ENCODE measurements at regions not wholly inside any gene's neighbourhood (a gene's known extent, or its start where the extent isn't known, plus 50 kb on each side); places are given as distances from the start of the nearest gene placed in this dataset.

DNA sequence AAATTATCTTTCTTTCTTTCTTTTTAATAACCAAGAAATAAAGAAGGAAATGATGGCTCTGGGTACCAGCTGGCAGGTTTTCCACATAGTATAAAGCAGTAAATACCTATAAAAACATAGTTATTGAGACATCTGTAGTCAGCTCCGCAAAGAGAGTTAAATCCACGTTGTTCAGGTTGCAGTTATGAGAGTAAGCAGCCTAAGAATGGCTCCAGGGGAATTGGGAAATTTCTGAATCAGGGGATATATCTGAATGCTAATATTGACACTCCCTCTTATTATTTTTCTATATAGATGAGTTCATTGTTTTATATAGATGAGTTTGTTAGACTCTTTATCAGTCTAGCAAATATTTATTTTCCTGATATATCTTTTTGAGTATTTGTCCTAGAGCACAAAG is 322.0 kb upstream of the LRRC4C start:
- TF ChIP-seq, protein P1, sequence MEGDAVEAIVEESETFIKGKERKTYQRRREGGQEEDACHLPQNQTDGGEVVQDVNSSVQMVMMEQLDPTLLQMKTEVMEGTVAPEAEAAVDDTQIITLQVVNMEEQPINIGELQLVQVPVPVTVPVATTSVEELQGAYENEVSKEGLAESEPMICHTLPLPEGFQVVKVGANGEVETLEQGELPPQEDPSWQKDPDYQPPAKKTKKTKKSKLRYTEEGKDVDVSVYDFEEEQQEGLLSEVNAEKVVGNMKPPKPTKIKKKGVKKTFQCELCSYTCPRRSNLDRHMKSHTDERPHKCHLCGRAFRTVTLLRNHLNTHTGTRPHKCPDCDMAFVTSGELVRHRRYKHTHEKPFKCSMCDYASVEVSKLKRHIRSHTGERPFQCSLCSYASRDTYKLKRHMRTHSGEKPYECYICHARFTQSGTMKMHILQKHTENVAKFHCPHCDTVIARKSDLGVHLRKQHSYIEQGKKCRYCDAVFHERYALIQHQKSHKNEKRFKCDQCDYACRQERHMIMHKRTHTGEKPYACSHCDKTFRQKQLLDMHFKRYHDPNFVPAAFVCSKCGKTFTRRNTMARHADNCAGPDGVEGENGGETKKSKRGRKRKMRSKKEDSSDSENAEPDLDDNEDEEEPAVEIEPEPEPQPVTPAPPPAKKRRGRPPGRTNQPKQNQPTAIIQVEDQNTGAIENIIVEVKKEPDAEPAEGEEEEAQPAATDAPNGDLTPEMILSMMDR (IDR thresholded peaks at IDR 0.05; ENCODE audit: insufficient read depth, low read depth, low read length): no peak
- TF ChIP-seq EZH2 (IDR thresholded peaks at IDR 0.05; ENCODE audit: insufficient read depth, low read length): no peak
